PC-9 (cell line): ENCODE measurements at regions not wholly inside any gene's neighbourhood (a gene's known extent, or its start where the extent isn't known, plus 50 kb on each side); places are given as distances from the start of the nearest gene placed in this dataset.

Experiments
- CTCF ChIP-seq: fragments of 200-600 bp; sonication (generic); conservative IDR thresholded peaks from 2 replicates; pipeline ENCODE4 v1.6.1; 2017; ENCODE audit warnings: mixed run types, antibody characterized with exemption, mild to moderate bottlenecking, moderate library complexity
- EZH2 ChIP-seq: fragments of 200-600 bp; sonication (generic); IDR thresholded peaks from 2 replicates; pipeline ENCODE4 v1.8.0; 2017; ENCODE audit warnings: antibody characterized with exemption, low read depth

- TF ChIP-seq CTCF (no peak), EZH2 (no peak)
Measured at GRCh38 chr5:174490728-174491127, 233.7 kb upstream of the MSX2 start.
